LNCAP (cell line): ENCODE measurements at regions not wholly inside any gene's neighbourhood (a gene's known extent, or its start where the extent isn't known, plus 50 kb on each side); places are given as distances from the start of the nearest gene placed in this dataset.

Source experiments
- CTCF ChIP-seq: fragments of 450-650 bp; IDR thresholded peaks from 2 replicates; pipeline ENCODE4 v1.5.1; 2017; ENCODE audit warnings: mild to moderate bottlenecking

- no peak for TF ChIP-seq CTCF
These were observed 197.0 kb upstream of the CFAP20DC start for GRCh38 chr3:59246719-59247401.

GRCh38 chr3:59245859-59246501, 196.2 kb upstream of the CFAP20DC start:
- TF ChIP-seq CTCF, result no peak

- TF ChIP-seq CTCF, result no peak
These were observed 195.6 kb upstream of the CFAP20DC start for GRCh38 chr3:59245300-59245858.

- TF ChIP-seq CTCF, result no peak
These were observed 194.5 kb upstream of the CFAP20DC start for GRCh38 chr3:59244343-59244742.

- TF ChIP-seq CTCF, result no peak
These were observed 193.7 kb upstream of the CFAP20DC start for GRCh38 chr3:59243476-59243875.

GRCh38 chr3:59240666-59241255, 190.9 kb upstream of the CFAP20DC start:
- TF ChIP-seq CTCF, result no peak

GRCh38 chr3:59237121-59237520, 187.3 kb upstream of the CFAP20DC start:
- no peak for TF ChIP-seq CTCF
